Sigmoid colon (tissue), 6 donors: ENCODE measurements at regions not wholly inside any gene's neighbourhood (a gene's known extent, or its start where the extent isn't known, plus 50 kb on each side); places are given as distances from the start of the nearest gene placed in this dataset.

Source experiments
- DNase-seq: peaks from one replicate; pipeline ENCODE4 v3.0.0-alpha.2; 2019
- H3K27ac ChIP-seq, 4 donors: fragments of 200-600 bp; sonication (generic); one replicate each; pipeline ENCODE4 v1.5.1; 2016 to 2019; ENCODE audit warnings: mild to moderate bottlenecking in 1 of 4
- H3K27me3 ChIP-seq, 3 donors: fragments of 200-600 bp; sonication (generic); one replicate each; pipeline ENCODE4 v1.5.1; 2019; ENCODE audit warnings: mild to moderate bottlenecking in 1 of 3
- H3K36me3 ChIP-seq, 4 donors: fragments of 200-600 bp; sonication (generic); one replicate each; pipeline ENCODE4 v1.5.1; 2016 to 2019
- H3K4me1 ChIP-seq, 4 donors: fragments of 200-600 bp; sonication (generic); one replicate each; pipeline ENCODE4 v1.5.1; 2017 to 2019
- H3K4me3 ChIP-seq, 4 donors: fragments of 200-600 bp; sonication (generic); one replicate each; pipeline ENCODE4 v1.5.1; 2017 to 2019; ENCODE audit warnings: mild to moderate bottlenecking in 2 of 4, moderate library complexity in 1 of 4
- H3K9me3 ChIP-seq, 4 donors: fragments of 200-600 bp in 3 of 4; sonication (generic) in 3 of 4; one replicate each; pipeline versions ENCODE4 v1.5.1 to v1.6.1; 2013 to 2019
- EP300 ChIP-seq, 4 donors: sonication (generic); formaldehyde crosslinking; IDR thresholded peaks; one replicate each; pipeline ENCODE4 v1.6.1; 2017; ENCODE audit warnings: antibody characterized with exemption in 4 of 4
- POLR2A ChIP-seq, 2 donors: fragments of 450-650 bp; IDR thresholded peaks; one replicate each; pipeline ENCODE4 v1.6.1; 2016; ENCODE audit warnings: antibody characterized with exemption in 2 of 2, mild to moderate bottlenecking in 2 of 2, moderate library complexity in 2 of 2
- POLR2AphosphoS5 ChIP-seq, 4 donors: sonication (generic); formaldehyde crosslinking; IDR thresholded peaks; one replicate each; pipeline ENCODE4 v1.6.1; 2017; ENCODE audit warnings: antibody characterized with exemption in 4 of 4
- WGBS, 2 donors: extraction: QIAGEN DNeasy Blood & Tissue Kit; methylation state at CpG; one replicate each; pipeline ENCODE4 v1.1.7; 2013; 5-methylcytosine and 5-hydroxymethylcytosine counted together
- intact Hi-C: fragments of 100-400 bp; cut with DNase I; formaldehyde crosslinking; loops from one replicate; pipeline ENCODE4 v1.15.1; 2023
- TF ChIP-seq, protein P1 (sequence below), 4 experiments: fragments of 450-650 bp in 3 of 4; fragments of 200-600 bp in 1 of 4; IDR thresholded peaks; one replicate each; pipeline ENCODE4 v1.5.1; 2016 to 2019; ENCODE audit warnings: antibody characterized with exemption in 4 of 4, mild to moderate bottlenecking in 3 of 4, moderate library complexity in 2 of 4
- donor health status: healthy with polysubstance abuse.
- donor health status: healthy.

DNA sequence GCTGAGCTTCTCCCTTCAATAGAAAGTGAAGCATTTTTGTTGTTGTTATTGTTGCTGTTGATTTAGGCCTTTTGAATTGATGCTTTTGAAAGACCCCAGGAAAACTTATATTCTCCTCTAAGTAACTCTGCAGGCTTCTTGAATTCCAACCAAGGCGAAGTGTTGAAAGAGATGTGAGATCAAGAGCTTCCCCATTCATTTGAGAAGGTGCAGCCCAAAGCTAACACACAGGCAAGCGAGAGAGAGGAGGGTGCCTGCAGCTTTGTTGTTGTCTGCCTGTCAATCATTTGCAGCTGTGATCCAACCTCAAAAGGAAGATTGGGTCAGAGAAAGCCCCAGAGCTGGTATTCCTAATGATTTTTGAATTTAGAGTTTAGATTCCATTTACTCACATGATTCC is 963.6 kb upstream of the CNTNAP5 start:
- Histone ChIP-seq H3K27ac (no peak overlapping the region), H3K4me3 (no peak overlapping the region), H3K9me3 (peaks cover 0 to 6% (median 0%) of the 10 kb centered on the region in 4 donors), H3K27me3 (no peaks in the 10 kb centered on the region), H3K4me1 (no peaks in the 10 kb centered on the region), H3K36me3 (no peaks in the 10 kb centered on the region)
- intact Hi-C loops: no loop called here
- WGBS, 2 donors: 65 to 68% methylated on average over 2 of the region's 2 CpGs
- DNase-seq: no peak
- no peak for TF ChIP-seq POLR2AphosphoS5 (IDR thresholded peaks at IDR 0.05)
- TF ChIP-seq EP300 (IDR thresholded peaks at IDR 0.05): no peak
- TF ChIP-seq, protein P1, sequence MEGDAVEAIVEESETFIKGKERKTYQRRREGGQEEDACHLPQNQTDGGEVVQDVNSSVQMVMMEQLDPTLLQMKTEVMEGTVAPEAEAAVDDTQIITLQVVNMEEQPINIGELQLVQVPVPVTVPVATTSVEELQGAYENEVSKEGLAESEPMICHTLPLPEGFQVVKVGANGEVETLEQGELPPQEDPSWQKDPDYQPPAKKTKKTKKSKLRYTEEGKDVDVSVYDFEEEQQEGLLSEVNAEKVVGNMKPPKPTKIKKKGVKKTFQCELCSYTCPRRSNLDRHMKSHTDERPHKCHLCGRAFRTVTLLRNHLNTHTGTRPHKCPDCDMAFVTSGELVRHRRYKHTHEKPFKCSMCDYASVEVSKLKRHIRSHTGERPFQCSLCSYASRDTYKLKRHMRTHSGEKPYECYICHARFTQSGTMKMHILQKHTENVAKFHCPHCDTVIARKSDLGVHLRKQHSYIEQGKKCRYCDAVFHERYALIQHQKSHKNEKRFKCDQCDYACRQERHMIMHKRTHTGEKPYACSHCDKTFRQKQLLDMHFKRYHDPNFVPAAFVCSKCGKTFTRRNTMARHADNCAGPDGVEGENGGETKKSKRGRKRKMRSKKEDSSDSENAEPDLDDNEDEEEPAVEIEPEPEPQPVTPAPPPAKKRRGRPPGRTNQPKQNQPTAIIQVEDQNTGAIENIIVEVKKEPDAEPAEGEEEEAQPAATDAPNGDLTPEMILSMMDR (IDR thresholded peaks at IDR 0.05): no peak
- no peak for TF ChIP-seq POLR2A (IDR thresholded peaks at IDR 0.05)

DNA sequence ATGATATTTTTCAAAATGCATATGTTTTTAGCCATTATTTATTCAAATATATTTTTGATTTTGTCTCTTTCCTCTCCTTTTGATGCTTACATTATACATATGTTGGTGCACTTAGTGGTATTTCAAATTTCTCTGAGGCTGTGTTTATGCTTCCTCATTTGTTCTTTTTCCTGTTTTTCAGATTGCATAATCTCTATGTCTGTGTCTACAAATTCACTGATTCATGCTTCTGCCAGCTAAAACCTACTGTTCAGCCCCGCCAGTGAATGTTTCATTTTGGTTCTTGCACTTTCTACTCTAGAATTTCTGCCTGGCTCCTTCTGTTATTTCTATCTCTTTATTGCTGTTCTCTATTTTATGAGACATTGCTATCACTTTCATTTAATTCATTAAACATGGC is 951.7 kb upstream of the CNTNAP5 start:
- no peak overlapping the region for H3K4me3 ChIP-seq
- 23 to 72% methylated on average over 1 of the region's 1 CpG for WGBS, 2 donors
- H3K27ac ChIP-seq: no peak overlapping the region
- H3K4me1 ChIP-seq: no peaks in the 10 kb centered on the region
- H3K27me3 ChIP-seq: no peaks in the 10 kb centered on the region
- H3K9me3 ChIP-seq: peaks cover 0 to 2% (median 0%) of the 10 kb centered on the region in 4 donors
- no peaks in the 10 kb centered on the region for H3K36me3 ChIP-seq
- no peak for DNase-seq
- intact Hi-C loops: no loop called here
- TF ChIP-seq, protein P1 (IDR thresholded peaks at IDR 0.05): no peak
- TF ChIP-seq POLR2A (IDR thresholded peaks at IDR 0.05) (no peak), EP300 (IDR thresholded peaks at IDR 0.05) (no peak), POLR2AphosphoS5 (IDR thresholded peaks at IDR 0.05) (no peak)

DNA sequence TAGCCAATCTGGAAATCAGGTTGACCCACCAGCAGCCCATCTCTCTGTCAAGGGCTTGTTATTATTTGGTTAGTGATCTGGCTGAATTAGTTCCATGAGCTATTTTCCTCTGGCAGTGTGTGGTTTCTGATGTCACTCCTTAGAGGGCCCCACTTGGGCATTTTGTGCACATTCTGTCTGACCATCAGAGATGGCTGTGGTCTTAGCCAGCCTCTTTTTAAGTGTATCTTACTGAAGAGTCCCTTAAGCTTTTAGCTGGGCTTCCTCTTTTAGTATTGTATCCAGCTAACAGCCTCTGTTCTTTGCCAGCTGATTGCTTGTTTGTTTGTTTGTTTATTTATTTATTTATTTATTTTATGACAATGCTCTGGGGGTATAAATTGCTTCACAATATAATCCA is 951.1 kb upstream of the CNTNAP5 start:
- intact Hi-C loops: no loop called here
- no peak for DNase-seq
- H3K27me3 ChIP-seq: no peaks in the 10 kb centered on the region

DNA sequence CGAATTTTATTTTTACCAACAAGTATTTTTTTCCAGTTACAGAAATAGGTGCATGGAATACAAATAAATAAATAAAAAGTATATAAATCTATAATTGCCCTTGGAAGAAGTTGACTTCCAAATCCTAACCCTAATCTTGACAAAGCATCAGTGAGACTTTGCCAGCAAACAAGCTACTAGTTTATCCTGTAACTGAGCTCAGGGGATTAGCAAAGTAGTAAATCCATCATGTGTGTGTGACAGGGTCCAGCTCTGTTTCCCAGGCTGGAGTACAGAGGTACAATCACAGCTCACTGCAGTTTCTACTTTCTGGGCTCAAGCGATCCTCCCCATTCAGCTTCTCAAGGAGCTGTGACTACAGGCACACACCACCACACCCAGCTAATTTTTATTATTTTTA is 948.0 kb upstream of the CNTNAP5 start:
- TF ChIP-seq, protein P1 (IDR thresholded peaks at IDR 0.05): no peak
- TF ChIP-seq EP300 (IDR thresholded peaks at IDR 0.05): no peak
- no peak for TF ChIP-seq POLR2AphosphoS5 (IDR thresholded peaks at IDR 0.05)
- TF ChIP-seq POLR2A (IDR thresholded peaks at IDR 0.05): no peak
- no peaks in the 10 kb centered on the region for H3K36me3 ChIP-seq
- H3K27ac ChIP-seq: no peak overlapping the region
- DNase-seq: no peak
- H3K9me3 ChIP-seq: peaks cover 0 to 2% (median 0%) of the 10 kb centered on the region in 4 donors
- H3K27me3 ChIP-seq: no peaks in the 10 kb centered on the region
- H3K4me1 ChIP-seq: no peaks in the 10 kb centered on the region
- no peak overlapping the region for H3K4me3 ChIP-seq
- intact Hi-C loops: no loop called here
- WGBS, 2 donors: 47 to 61% methylated on average over 2 of the region's 2 CpGs

More for the DNA sequence above, 951.1 kb upstream of the CNTNAP5 start:
- H3K4me3 ChIP-seq: no peak overlapping the region
- H3K9me3 ChIP-seq: peaks cover 0 to 2% (median 0%) of the 10 kb centered on the region in 4 donors
- no peaks in the 10 kb centered on the region for H3K4me1 ChIP-seq
- H3K36me3 ChIP-seq: no peaks in the 10 kb centered on the region
- no peak overlapping the region for H3K27ac ChIP-seq
- TF ChIP-seq POLR2AphosphoS5 (IDR thresholded peaks at IDR 0.05) (no peak), POLR2A (IDR thresholded peaks at IDR 0.05) (no peak), EP300 (IDR thresholded peaks at IDR 0.05) (no peak)
- TF ChIP-seq, protein P1 (IDR thresholded peaks at IDR 0.05): no peak

DNA sequence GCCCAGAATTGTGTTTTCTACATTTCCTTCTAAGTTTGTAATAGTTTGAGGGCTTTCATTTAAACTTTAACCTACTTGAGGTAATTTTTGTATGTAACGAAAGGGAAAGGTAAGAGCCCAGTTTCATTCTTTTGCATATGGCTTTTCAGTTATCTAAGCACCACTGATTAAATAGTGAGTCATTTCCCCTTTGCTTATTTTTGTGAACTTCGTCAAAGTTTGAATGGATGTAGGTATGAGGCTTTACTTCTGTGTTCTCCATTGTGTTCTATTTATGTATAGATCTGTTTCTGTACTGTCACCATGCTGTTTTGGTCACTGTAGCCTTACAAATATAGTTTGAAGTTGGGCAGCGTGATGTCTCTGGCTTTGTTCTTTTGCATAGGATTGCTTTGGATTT is 944.8 kb upstream of the CNTNAP5 start:
- Histone ChIP-seq H3K27me3 (no peaks in the 10 kb centered on the region), H3K9me3 (peaks cover 0 to 2% (median 0%) of the 10 kb centered on the region in 4 donors), H3K4me3 (no peak overlapping the region), H3K4me1 (no peaks in the 10 kb centered on the region), H3K27ac (no peak overlapping the region), H3K36me3 (no peaks in the 10 kb centered on the region)
- intact Hi-C loops: no loop called here
- DNase-seq: no peak
- WGBS, 2 donors: 70 to 83% methylated on average over 3 of the region's 3 CpGs
- TF ChIP-seq EP300 (IDR thresholded peaks at IDR 0.05) (no peak), POLR2A (IDR thresholded peaks at IDR 0.05) (no peak), POLR2AphosphoS5 (IDR thresholded peaks at IDR 0.05) (no peak)
- TF ChIP-seq, protein P1 (IDR thresholded peaks at IDR 0.05): no peak
